Coronary artery (tissue), 2 donors: ENCODE measurements at regions not wholly inside any gene's neighbourhood (a gene's known extent, or its start where the extent isn't known, plus 50 kb on each side); places are given as distances from the start of the nearest gene placed in this dataset.

Experiments
- DNase-seq: peaks from one replicate; pipeline ENCODE4 v3.0.0-alpha.2; 2017; ENCODE audit warnings: low spot score
- H3K27ac ChIP-seq, 2 donors: fragments of 200-600 bp; sonication (generic); one replicate each; pipeline ENCODE4 v1.5.1; 2016 to 2019
- H3K4me3 ChIP-seq: fragments of 200-600 bp; sonication (generic); 2 replicates; pipeline ENCODE4 v1.5.1; 2016; ENCODE audit warnings: mild to moderate bottlenecking, moderate library complexity
- TF ChIP-seq, protein P1 (sequence below): fragments of 200-600 bp; sonication (generic); IDR thresholded peaks from one replicate; pipeline ENCODE4 v1.5.1; 2019; ENCODE audit warnings: antibody characterized with exemption

DNA sequence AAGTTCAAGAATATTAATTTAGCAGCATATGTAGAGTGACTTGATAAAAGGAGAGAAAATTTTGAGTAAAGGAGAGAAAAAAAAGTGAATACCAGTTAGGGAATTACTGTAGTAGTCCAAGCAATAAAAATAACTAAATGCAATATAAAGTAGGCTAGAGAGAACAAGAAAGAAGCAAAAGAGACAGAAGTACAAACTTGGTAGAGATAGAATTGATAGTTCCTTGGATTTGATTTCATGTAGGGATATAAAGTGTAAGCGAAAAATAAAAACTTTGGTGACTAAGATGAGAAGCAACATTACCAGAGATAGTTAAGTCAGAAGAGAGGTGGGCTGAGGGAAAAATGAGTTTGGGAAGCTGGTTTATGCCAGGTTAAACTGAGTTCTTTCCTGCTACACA is 252.4 kb downstream of the SEC23A start:
- DNase-seq, result no peak
- no peak overlapping the region for H3K4me3 ChIP-seq
- TF ChIP-seq, protein P1, sequence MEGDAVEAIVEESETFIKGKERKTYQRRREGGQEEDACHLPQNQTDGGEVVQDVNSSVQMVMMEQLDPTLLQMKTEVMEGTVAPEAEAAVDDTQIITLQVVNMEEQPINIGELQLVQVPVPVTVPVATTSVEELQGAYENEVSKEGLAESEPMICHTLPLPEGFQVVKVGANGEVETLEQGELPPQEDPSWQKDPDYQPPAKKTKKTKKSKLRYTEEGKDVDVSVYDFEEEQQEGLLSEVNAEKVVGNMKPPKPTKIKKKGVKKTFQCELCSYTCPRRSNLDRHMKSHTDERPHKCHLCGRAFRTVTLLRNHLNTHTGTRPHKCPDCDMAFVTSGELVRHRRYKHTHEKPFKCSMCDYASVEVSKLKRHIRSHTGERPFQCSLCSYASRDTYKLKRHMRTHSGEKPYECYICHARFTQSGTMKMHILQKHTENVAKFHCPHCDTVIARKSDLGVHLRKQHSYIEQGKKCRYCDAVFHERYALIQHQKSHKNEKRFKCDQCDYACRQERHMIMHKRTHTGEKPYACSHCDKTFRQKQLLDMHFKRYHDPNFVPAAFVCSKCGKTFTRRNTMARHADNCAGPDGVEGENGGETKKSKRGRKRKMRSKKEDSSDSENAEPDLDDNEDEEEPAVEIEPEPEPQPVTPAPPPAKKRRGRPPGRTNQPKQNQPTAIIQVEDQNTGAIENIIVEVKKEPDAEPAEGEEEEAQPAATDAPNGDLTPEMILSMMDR, result no peak
- H3K27ac ChIP-seq, result no peak overlapping the region

DNA sequence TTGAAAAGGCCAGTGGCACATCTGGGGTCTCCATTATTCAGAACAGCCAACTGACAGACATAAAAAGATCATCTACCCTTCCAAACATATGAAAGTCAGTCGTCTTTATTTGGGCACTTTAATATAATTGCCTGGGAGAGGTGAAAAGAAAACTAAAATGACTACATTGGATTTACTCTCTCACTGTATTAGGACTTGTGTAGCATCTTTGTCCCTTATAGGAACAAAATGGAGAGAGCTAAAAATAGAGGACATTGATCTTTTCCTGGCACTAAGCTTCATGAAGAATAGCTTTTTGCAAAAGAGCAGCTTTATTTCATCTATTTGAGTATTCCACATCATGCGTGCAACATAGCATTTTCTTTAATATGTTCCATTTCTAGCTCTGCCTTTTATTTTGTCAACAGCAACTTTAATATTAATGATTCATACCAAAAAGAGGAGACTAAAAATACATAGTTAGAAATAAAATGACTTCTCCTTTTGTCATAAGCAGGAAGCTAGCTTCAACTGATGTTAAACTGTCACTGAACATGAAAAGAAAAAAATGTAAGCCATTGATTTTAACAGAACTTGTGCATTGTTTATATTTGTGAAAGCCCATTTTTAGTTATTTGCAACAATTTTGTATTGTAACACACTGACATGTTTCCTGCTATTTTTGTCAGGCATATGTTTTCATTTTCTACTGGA is 254.6 kb downstream of the SEC23A start:
- Histone ChIP-seq H3K4me3 (no peak overlapping the region), H3K27ac (no peak overlapping the region)
- DNase-seq, result no peak
- TF ChIP-seq, protein P1, result no peak

DNA sequence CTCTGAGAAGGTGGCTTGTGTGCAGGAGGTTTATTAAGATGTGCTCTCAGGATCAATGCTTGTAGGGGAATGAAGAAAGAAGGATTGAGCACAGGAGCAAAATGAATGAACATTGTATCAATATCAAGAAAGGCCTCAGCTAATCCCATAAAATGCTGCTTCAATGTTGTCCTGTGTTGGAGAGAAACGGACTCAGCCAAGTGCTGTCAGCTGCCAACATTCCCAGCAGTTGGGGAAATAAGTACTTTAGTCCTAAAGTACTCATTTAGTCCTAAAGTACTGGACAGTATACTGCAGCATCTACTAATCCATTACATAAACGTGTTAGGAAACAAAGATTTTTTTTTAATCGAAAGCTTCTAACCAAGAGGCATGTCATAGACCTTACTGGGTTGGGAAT is 255.9 kb downstream of the SEC23A start:
- TF ChIP-seq, protein P1, result no peak
- no peak for DNase-seq
- Histone ChIP-seq H3K27ac (no peak overlapping the region), H3K4me3 (no peak overlapping the region)

DNA sequence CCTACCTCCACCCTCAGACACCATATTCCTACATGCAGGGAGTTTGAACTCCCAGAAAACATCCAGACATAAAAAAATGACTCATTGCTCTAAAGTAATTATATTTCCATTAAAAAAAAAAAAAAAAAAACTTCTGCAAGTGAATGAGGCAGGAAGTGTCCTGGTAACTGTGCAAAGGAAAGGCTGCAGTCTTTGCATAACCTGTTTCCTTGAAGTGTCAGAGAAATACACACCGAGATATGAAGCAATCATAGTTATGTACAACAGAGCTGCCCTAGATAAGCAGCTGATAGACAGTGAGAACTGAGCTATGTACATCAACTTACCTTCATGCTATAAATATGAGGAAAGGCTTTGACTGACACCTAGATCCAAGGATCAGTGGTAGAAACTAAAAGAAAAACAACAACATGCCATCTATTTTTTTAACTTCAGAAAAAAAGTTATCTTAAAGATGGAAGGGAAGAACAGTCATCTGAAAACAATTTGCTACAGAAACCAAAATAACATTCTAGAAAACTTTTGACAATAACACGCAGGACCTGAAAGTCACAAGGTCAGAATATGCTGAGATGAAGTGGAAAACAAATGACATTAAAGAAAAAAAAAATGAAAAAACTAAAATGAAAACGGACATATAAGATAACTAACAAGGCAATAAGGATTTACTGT is 263.2 kb downstream of the SEC23A start:
- no peak overlapping the region for H3K27ac ChIP-seq
- TF ChIP-seq, protein P1, result no peak
- DNase-seq, result no peak
- no peak overlapping the region for H3K4me3 ChIP-seq

DNA sequence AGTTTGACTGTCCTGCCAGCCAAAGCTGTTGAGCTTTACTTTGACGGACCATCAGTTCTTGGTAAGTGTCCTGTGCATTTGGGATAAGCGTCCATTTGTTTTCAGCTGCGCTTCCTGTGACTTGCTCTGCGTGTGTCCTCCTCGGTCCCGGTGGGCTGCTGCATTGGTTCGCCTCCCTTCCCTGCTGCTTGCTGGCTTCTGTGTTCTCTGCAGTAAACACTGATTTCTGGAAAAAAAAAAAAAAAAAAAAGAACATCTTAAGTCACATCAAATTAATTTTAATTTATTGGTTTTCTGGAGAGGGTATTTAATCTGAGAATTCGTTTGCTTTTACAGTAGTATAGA is 264.1 kb downstream of the SEC23A start:
- DNase-seq, result no peak
- TF ChIP-seq, protein P1, result no peak
- Histone ChIP-seq H3K27ac (no peak overlapping the region), H3K4me3 (no peak overlapping the region)

DNA sequence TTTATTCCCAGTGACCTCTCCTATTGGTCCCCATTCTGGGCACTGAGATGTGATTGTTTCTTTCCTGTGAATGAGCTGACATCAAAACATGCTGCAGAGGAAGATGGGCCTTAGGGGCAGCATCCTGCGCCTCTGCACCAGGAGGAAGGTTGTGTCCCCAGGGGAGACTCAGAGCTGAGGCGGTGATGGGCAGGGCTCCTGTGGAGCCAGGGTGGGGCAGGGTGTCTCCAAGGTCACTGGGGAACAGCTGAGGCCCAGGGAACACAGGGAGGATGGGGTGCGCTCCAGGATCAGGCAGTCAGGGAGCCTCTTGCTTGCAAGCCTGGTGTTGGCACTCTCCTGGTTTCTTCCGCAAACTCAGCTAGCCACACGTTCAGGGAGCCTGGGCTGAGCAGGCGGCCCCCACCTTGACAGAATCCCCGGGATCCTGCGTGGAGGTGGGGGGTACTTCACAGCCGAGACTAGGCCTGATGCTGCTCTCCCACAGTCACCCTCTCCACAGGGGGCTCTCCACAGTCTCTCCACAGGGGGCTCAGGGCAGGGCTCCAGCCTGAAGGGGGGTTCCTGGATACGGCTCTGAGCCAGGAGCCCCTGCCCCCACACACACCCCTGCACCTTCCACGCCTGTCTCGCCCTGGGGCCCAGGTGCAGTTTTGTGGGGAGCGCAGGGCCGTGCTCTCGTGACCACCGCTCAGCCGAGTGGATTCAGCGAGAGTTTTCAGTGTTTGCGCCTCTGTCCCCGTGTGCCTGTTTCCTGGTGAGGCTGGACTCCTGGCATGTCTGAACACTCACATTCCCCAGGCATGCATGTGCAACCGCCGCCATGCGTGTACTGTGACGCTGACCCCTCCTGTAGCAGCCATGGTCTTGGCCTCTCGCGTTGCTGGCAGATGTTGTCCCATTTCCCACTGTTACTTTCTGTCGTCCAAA is 264.7 kb downstream of the SEC23A start:
- no peak overlapping the region for H3K27ac ChIP-seq

More for the DNA sequence above, 264.7 kb downstream of the SEC23A start:
- TF ChIP-seq, protein P1, result no peak
- no peak overlapping the region for H3K4me3 ChIP-seq
- no peak for DNase-seq
